ENCODE measurements at regions not wholly inside any gene's neighbourhood (a gene's known extent, or its start where the extent isn't known, plus 50 kb on each side); places are given as distances from the start of the nearest gene placed in this dataset.
"Not testable (repeated sequence)": the region's sequence is repeated elsewhere in the genome, so short reads cannot be mapped to it uniquely, and the experiment has no call there.

DNA sequence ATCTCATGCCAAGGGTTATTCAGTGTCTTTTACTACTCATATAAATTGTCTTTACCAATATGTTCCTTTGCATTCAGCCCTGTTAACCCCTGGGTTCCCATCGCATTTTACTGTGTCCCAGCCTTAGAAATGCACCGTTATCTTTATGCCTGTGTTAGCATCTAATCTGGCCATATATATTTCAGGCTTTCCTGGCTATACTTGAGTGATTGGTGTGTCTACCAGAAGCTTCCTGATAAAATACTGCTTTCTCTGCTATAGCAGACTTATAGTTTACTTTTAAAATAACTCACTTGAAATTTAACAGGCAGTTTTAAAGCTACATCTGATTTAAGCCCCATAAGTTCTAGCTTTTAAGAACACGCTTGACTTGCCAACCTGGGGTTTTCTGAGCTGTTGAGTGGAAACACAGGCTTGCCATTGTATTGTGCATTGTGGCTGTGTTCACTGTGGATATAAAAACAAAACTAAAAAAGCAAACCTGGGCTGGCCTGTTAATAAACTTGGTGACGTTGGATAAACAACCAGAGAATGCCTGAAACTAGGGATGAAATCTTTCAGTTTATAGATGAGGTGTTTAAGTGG lies 185.3 kb upstream of the TAPT1 start:
- CTCF ChIA-PET: interaction anchor here (0.9 to 1.1 kb wide), 2 partner anchors 20 to 121 kb away, joined by 3 to 4 read pairs; no protein-coding TSS in a partner anchor
- H3K4me3 ChIP-seq: no peak overlapping the region
- 14% methylated on average over 4 of the region's 4 CpGs for WGBS (ENCODE audit: missing lambda C conversion rate)

DNA sequence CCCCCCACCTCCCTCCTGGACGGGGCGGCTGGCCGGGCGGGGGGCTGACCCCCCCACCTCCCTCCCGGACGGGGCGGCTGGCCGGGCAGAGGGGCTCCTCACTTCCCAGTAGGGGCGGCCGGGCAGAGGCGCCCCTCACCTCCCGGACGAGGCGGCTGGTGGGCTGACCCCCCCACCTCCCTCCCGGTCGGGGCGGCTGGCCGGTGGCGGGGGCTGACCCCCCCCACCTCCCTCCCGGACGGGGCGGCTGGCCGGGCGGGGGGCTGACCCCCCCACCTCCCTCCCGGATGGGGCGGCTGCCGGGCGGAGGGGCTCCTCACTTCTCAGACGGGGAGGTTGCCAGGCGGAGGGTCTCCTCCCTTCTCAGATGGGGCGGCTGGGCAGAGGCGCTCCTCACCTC lies 166.9 kb upstream of the TAPT1 start:
- POLR2A ChIA-PET; H3K9me3 ChIP-seq; DNase-seq (ENCODE audit: low read depth in 1 of 2, low spot score in 1 of 2); H3K4me1 ChIP-seq; FAIRE-seq; CTCF ChIA-PET; H3K27ac ChIP-seq; H3K4me3 ChIP-seq; H3K4me2 ChIP-seq; ATAC-seq: not testable (repeated sequence)
- no CpG with 5 or more reads among the region's 32 CpGs for WGBS (ENCODE audit: missing lambda C conversion rate)

More for the DNA sequence above, 185.3 kb upstream of the TAPT1 start:
- DNase-seq (ENCODE audit: low read depth in 1 of 2, low spot score in 1 of 2): no peak
- H3K9me3 ChIP-seq: no peaks in the 10 kb centered on the region
- no peak for FAIRE-seq
- no peak overlapping the region for H3K4me2 ChIP-seq
- no peak for ATAC-seq
- no peak overlapping the region for H3K27ac ChIP-seq
- H3K4me1 ChIP-seq: no peaks in the 10 kb centered on the region
- POLR2A ChIA-PET: no interaction called here
- no peak for TF ChIP-seq POLR2AphosphoS2 (conservative IDR thresholded peaks at IDR 0.05; ENCODE audit: low read length)
- TF ChIP-seq ZSCAN20 (CRISPR knock-in tag; IDR thresholded peaks at IDR 0.05): no peak
- TF ChIP-seq, protein P1, sequence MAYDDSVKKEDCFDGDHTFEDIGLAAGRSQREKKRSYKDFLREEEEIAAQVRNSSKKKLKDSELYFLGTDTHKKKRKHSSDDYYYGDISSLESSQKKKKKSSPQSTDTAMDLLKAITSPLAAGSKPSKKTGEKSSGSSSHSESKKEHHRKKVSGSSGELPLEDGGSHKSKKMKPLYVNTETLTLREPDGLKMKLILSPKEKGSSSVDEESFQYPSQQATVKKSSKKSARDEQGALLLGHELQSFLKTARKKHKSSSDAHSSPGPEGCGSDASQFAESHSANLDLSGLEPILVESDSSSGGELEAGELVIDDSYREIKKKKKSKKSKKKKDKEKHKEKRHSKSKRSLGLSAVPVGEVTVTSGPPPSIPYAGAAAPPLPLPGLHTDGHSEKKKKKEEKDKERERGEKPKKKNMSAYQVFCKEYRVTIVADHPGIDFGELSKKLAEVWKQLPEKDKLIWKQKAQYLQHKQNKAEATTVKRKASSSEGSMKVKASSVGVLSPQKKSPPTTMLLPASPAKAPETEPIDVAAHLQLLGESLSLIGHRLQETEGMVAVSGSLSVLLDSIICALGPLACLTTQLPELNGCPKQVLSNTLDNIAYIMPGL (CRISPR knock-in tag; IDR thresholded peaks at IDR 0.05; ENCODE audit: borderline replicate concordance): no peak
- TF ChIP-seq SREBF2 (IDR thresholded peaks at IDR 0.05): no peak
- no peak for TF ChIP-seq POLR2A (IDR thresholded peaks at IDR 0.05; ENCODE audit: low read length)
- TF ChIP-seq, protein P2, sequence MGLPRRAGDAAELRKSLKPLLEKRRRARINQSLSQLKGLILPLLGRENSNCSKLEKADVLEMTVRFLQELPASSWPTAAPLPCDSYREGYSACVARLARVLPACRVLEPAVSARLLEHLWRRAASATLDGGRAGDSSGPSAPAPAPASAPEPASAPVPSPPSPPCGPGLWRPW (IDR thresholded peaks at IDR 0.05): no peak
- TF ChIP-seq, protein P3, sequence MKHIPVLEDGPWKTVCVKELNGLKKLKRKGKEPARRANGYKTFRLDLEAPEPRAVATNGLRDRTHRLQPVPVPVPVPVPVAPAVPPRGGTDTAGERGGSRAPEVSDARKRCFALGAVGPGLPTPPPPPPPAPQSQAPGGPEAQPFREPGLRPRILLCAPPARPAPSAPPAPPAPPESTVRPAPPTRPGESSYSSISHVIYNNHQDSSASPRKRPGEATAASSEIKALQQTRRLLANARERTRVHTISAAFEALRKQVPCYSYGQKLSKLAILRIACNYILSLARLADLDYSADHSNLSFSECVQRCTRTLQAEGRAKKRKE (CRISPR knock-in tag; IDR thresholded peaks at IDR 0.05; ENCODE audit: low read depth): no peak
- no peak for TF ChIP-seq CEBPB (IDR thresholded peaks at IDR 0.05)
- TF ChIP-seq HOXB5 (CRISPR knock-in tag; IDR thresholded peaks at IDR 0.05): no peak
- TF ChIP-seq, protein P4, sequence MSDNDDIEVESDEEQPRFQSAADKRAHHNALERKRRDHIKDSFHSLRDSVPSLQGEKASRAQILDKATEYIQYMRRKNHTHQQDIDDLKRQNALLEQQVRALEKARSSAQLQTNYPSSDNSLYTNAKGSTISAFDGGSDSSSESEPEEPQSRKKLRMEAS (IDR thresholded peaks at IDR 0.05): no peak
- TF ChIP-seq RCOR1 (IDR thresholded peaks at IDR 0.05; ENCODE audit: low read depth, low read length): no peak
- no peak for TF ChIP-seq EP300 (IDR thresholded peaks at IDR 0.05)
- no peak for TF ChIP-seq EHMT2 (IDR thresholded peaks at IDR 0.05; ENCODE audit: low read depth)
- no peak for TF ChIP-seq HEYL (CRISPR knock-in tag; IDR thresholded peaks at IDR 0.05)
- TF ChIP-seq GATA3 (IDR thresholded peaks at IDR 0.05; ENCODE audit: borderline replicate concordance): no peak
- no peak for TF ChIP-seq NR3C1 (IDR thresholded peaks at IDR 0.05)
- TF ChIP-seq ESRRA (IDR thresholded peaks at IDR 0.05; ENCODE audit: borderline replicate concordance, low read length): no peak
- TF ChIP-seq CHD4 (IDR thresholded peaks at IDR 0.05; ENCODE audit: borderline replicate concordance): no peak
- TF ChIP-seq CBX8 (IDR thresholded peaks at IDR 0.05): no peak

DNA sequence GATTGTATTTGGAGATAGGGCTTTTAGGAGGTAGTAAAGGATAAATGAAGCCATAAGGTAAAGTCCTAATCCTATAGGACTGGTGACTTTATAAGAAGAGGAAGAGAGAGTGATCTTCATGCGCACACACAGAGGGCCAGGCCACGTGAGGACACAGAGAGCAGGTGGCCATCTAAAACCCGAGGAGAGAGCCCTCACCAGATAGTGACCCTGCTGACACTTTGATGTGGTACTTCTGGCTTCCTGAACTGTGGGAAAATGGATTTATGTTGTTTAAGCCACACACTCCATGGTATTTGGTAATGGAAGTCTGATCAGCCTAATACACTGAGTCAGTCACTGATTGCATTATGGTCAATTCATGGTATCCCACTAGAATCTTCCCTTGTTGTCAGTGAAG lies 164.9 kb upstream of the TAPT1 start:
- 0% methylated on average over 3 of the region's 3 CpGs for WGBS (ENCODE audit: missing lambda C conversion rate)
- H3K4me1 ChIP-seq: no peaks in the 10 kb centered on the region
- no peak for FAIRE-seq
- ChIA-PET POLR2A (no interaction called here), CTCF (no interaction called here)
- no peak overlapping the region for H3K4me3 ChIP-seq
- no peak for DNase-seq (ENCODE audit: low read depth in 1 of 2, low spot score in 1 of 2)
- H3K4me2 ChIP-seq: no peak overlapping the region
- ATAC-seq: no peak
- no peaks in the 10 kb centered on the region for H3K9me3 ChIP-seq
- TF ChIP-seq FOSL2 (IDR thresholded peaks at IDR 0.05) (no peak), FOSL2 (CRISPR knock-in tag; IDR thresholded peaks at IDR 0.05) (no peak), POLR2A (IDR thresholded peaks at IDR 0.05; ENCODE audit: low read length) (no peak), ZC3H11A (IDR thresholded peaks at IDR 0.05) (no peak), ZSCAN20 (CRISPR knock-in tag; IDR thresholded peaks at IDR 0.05) (no peak), SREBF2 (IDR thresholded peaks at IDR 0.05) (no peak)
- H3K27ac ChIP-seq: no peak overlapping the region
